ENCODE measurements at regions not wholly inside any gene's neighbourhood (a gene's known extent, or its start where the extent isn't known, plus 50 kb on each side); places are given as distances from the start of the nearest gene placed in this dataset.
"Not testable (repeated sequence)": the region's sequence is repeated elsewhere in the genome, so short reads cannot be mapped to it uniquely, and the experiment has no call there.

- not testable (repeated sequence) for DNase-seq (ENCODE audit: low read depth)
Observed at GRCh38 chr5:177857642-177858200, 75.0 kb upstream of the FAM153A start.

- DNase-seq (ENCODE audit: low read depth): not testable (repeated sequence)
Observed at GRCh38 chr5:177856474-177856873, 73.8 kb upstream of the FAM153A start.

GRCh38 chr5:177847914-177848313, 65.2 kb upstream of the FAM153A start:
- DNase-seq (ENCODE audit: low read depth): not testable (repeated sequence)

- DNase-seq (ENCODE audit: low read depth): not testable (repeated sequence)
Observed at GRCh38 chr5:177846598-177846997, 63.9 kb upstream of the FAM153A start.

GRCh38 chr5:177845906-177846305, 63.2 kb upstream of the FAM153A start:
- not testable (repeated sequence) for DNase-seq (ENCODE audit: low read depth)

GRCh38 chr5:177836191-177836590, 53.5 kb upstream of the FAM153A start:
- DNase-seq (ENCODE audit: low read depth): not testable (repeated sequence)
